HG02870 (cell line): ENCODE measurements at regions not wholly inside any gene's neighbourhood (a gene's known extent, or its start where the extent isn't known, plus 50 kb on each side); places are given as distances from the start of the nearest gene placed in this dataset.
"Not testable (repeated sequence)": the region's sequence is repeated elsewhere in the genome, so short reads cannot be mapped to it uniquely, and the experiment has no call there.

Source experiments
- ATAC-seq: cut with Tn5 transposase; IDR thresholded peaks from one replicate; pipeline ENCODE4 v1.9.1; 2021; ENCODE audit warnings: mild to moderate bottlenecking, moderate library complexity; ENCODE audit not compliant: unreplicated experiment

- not testable (repeated sequence) for ATAC-seq
Measured at GRCh38 chr4:27075603-27076002, 215.0 kb downstream of the STIM2 start.

GRCh38 chr4:27078934-27079455, 218.4 kb downstream of the STIM2 start:
- ATAC-seq: no peak

- ATAC-seq: peak; percentile 44
Measured at GRCh38 chr4:27081675-27082586, 221.3 kb downstream of the STIM2 start.

GRCh38 chr4:27082776-27083175, 222.1 kb downstream of the STIM2 start:
- ATAC-seq: no peak

- no peak for ATAC-seq
Measured at GRCh38 chr4:27084685-27085361, 224.2 kb downstream of the STIM2 start.

- no peak for ATAC-seq
Measured at GRCh38 chr4:27085396-27085795, 224.8 kb downstream of the STIM2 start.

- ATAC-seq: no peak
Measured at GRCh38 chr4:27087306-27088045, 226.8 kb downstream of the STIM2 start.

- ATAC-seq: no peak
Measured at GRCh38 chr4:27088491-27088890, 227.8 kb downstream of the STIM2 start.

GRCh38 chr4:27089186-27089585, 228.5 kb downstream of the STIM2 start:
- ATAC-seq: no peak

GRCh38 chr4:27090406-27090805, 229.8 kb downstream of the STIM2 start:
- no peak for ATAC-seq

GRCh38 chr4:27094224-27094623, 233.6 kb downstream of the STIM2 start:
- no peak for ATAC-seq

- ATAC-seq: no peak
Measured at GRCh38 chr4:27094783-27095182, 234.1 kb downstream of the STIM2 start.

GRCh38 chr4:27096142-27096824, 235.6 kb downstream of the STIM2 start:
- no peak for ATAC-seq

GRCh38 chr4:27098034-27098433, 237.4 kb downstream of the STIM2 start:
- no peak for ATAC-seq

- ATAC-seq: no peak
Measured at GRCh38 chr4:27100713-27101112, 240.1 kb downstream of the STIM2 start.

GRCh38 chr4:27101126-27101525, 240.5 kb downstream of the STIM2 start:
- ATAC-seq: no peak

- ATAC-seq: no peak
Measured at GRCh38 chr4:27101561-27101960, 240.9 kb downstream of the STIM2 start.

GRCh38 chr4:27111627-27112026, 251.0 kb downstream of the STIM2 start:
- ATAC-seq: no peak

- no peak for ATAC-seq
Measured at GRCh38 chr4:27112587-27112986, 251.9 kb downstream of the STIM2 start.

GRCh38 chr4:27115221-27115620, 254.6 kb downstream of the STIM2 start:
- ATAC-seq: no peak

GRCh38 chr4:27117453-27117852, 256.8 kb downstream of the STIM2 start:
- ATAC-seq: no peak
